Immature natural killer cell (primary cell): ENCODE measurements at regions not wholly inside any gene's neighbourhood (a gene's known extent, or its start where the extent isn't known, plus 50 kb on each side); places are given as distances from the start of the nearest gene placed in this dataset.

Source experiments
- DNase-seq, 3 donors: peaks; one replicate each; pipeline ENCODE4 v3.0.0; 2022; ENCODE audit warnings: mixed read lengths in 1 of 3
- H3K27ac Mint-ChIP-seq, 6 donors: one replicate each; pipeline ENCODE4 v1.8.0; 2020; ENCODE audit warnings: mixed read lengths in 6 of 6, mild to moderate bottlenecking in 5 of 6, inconsistent platforms in 4 of 6, moderate library complexity in 3 of 6
- H3K27me3 Mint-ChIP-seq, 3 donors: one replicate each; pipeline ENCODE4 v1.8.0; 2020 to 2021; ENCODE audit warnings: low read depth in 3 of 3, mild to moderate bottlenecking in 3 of 3, mixed read lengths in 3 of 3, moderate library complexity in 3 of 3, inconsistent platforms in 1 of 3
- H3K36me3 Mint-ChIP-seq, 3 donors: one replicate each; pipeline ENCODE4 v1.8.0; 2020; ENCODE audit warnings: mixed read lengths in 3 of 3, inconsistent platforms in 2 of 3, mild to moderate bottlenecking in 2 of 3
- H3K4me1 Mint-ChIP-seq, 2 donors: one replicate each; pipeline ENCODE4 v1.8.0; 2020; ENCODE audit warnings: inconsistent platforms in 2 of 2, mild to moderate bottlenecking in 2 of 2, mixed read lengths in 2 of 2, moderate library complexity in 1 of 2
- H3K4me3 Mint-ChIP-seq, 5 donors: one replicate each; pipeline ENCODE4 v1.8.0; 2020; ENCODE audit warnings: mild to moderate bottlenecking in 5 of 5, mixed read lengths in 5 of 5, inconsistent platforms in 3 of 5, moderate library complexity in 3 of 5
- H3K9me3 Mint-ChIP-seq, 6 donors: one replicate each; pipeline ENCODE4 v1.8.0; 2020; ENCODE audit warnings: mild to moderate bottlenecking in 6 of 6, mixed read lengths in 6 of 6, inconsistent platforms in 4 of 6, moderate library complexity in 3 of 6

GRCh38 chrX:42533761-42534160 is 244.2 kb downstream of the PPP1R2C start:
- Mint-ChIP-seq H3K4me1 (peaks cover 20 to 32% of the 10 kb centered on the region in 2 donors), H3K4me3 (no peak overlapping the region)

DNA sequence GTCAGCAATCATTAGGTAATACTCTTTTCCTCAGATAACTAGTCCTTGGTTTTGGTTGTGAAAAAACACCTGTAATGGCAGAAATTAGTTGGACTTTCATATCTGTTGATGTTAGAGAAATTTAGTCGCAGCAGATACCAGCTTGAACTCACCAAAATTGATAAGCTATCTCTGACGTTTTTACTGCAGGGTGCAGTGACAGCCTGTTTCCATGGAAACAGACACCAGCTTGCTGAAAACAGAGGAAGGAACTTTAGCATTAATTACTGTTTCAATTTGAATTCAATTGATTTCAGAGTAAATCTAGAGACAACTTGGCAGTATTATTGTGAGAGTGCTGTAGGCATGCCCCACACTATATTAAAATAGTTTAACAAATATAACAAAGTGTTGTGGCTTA is 246.5 kb downstream of the PPP1R2C start:
- H3K36me3 Mint-ChIP-seq = no peaks in the 10 kb centered on the region
- peaks cover 0 to 5% (median 0%) of the 10 kb centered on the region in 6 donors for H3K9me3 Mint-ChIP-seq
- H3K27me3 Mint-ChIP-seq = peaks cover 0 to 6% (median 2%) of the 10 kb centered on the region in 3 donors
- no peak overlapping the region for H3K4me3 Mint-ChIP-seq
- peak in 2 of 3 donors; percentile 2 to 19 for DNase-seq
- H3K4me1 Mint-ChIP-seq = peaks cover 17 to 19% of the 10 kb centered on the region in 2 donors
- peak overlapping the region in 1 of 6 donors; percentile 3 for H3K27ac Mint-ChIP-seq

More at GRCh38 chrX:42533761-42534160, 244.2 kb downstream of the PPP1R2C start:
- Mint-ChIP-seq H3K9me3 (peaks cover 0 to 3% (median 0%) of the 10 kb centered on the region in 6 donors), H3K27me3 (peaks cover 0 to 4% (median 2%) of the 10 kb centered on the region in 3 donors), H3K27ac (no peak overlapping the region), H3K36me3 (no peaks in the 10 kb centered on the region)
- no peak for DNase-seq

DNA sequence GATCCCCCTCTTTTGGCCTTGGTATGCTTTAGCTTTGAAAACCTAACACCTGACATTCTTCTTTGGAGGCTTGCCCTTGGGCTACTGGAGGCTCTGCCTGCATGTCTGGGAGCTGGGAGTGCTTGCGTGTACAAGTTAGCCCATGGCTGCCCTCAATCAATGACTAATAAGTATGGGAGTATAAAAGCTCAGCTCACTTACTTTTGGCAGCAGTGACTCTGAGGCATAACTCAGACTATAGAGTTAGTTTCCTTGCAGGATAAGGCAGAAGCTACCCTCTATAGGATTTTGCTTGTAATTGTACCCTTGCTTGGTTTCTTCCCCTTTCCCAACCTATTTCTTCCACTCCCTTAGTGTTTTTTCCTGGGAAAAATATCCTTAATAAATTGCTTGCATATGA is 247.9 kb downstream of the PPP1R2C start:
- H3K27ac Mint-ChIP-seq = peak overlapping the region in 1 of 6 donors; percentile 23
- no peak for DNase-seq
- H3K9me3 Mint-ChIP-seq = peaks cover 0 to 5% (median 0%) of the 10 kb centered on the region in 6 donors
- H3K4me1 Mint-ChIP-seq = peaks cover 11% of the 10 kb centered on the region in 2 donors
- H3K4me3 Mint-ChIP-seq = no peak overlapping the region
- peaks cover 0 to 6% (median 2%) of the 10 kb centered on the region in 3 donors for H3K27me3 Mint-ChIP-seq
- no peaks in the 10 kb centered on the region for H3K36me3 Mint-ChIP-seq

- Mint-ChIP-seq H3K27me3 (peaks cover 2 to 6% (median 2%) of the 10 kb centered on the region in 3 donors), H3K4me1 (no peaks in the 10 kb centered on the region), H3K4me3 (no peak overlapping the region), H3K27ac (no peak overlapping the region), H3K36me3 (no peaks in the 10 kb centered on the region), H3K9me3 (peaks cover 0 to 5% (median 0%) of the 10 kb centered on the region in 6 donors)
- DNase-seq = no peak
These were observed 253.6 kb downstream of the PPP1R2C start for GRCh38 chrX:42524379-42524778.

DNA sequence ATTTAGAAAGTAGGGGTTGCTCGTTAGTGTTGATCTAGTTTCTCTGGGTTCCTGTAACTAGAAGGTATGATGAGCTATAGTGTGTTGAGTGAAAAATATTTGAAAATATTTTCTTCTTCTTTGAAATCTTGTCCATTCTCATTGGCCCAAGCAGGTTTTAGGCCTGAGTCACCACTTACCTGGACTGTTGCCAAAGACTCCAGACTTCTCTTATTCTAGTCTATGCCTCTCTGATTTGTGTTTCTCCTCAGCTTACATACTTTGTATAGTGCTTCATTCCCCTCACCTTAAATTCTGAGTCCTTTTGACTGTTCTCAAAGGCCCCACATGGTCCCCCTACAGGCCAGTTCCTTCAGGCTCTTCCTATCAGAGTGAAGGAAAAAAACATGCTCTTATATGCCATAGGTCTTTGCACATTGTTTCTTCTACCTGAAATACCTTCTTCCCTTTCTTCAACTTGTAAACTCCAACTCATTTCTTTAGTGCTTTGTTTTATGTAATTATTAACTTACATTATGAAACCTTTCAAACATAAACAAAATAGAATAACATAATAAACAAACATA is 258.2 kb downstream of the PPP1R2C start:
- Mint-ChIP-seq H3K36me3 (no peaks in the 10 kb centered on the region), H3K9me3 (no peaks in the 10 kb centered on the region), H3K4me1 (no peaks in the 10 kb centered on the region), H3K4me3 (no peak overlapping the region), H3K27ac (no peak overlapping the region), H3K27me3 (peaks cover 0 to 3% (median 2%) of the 10 kb centered on the region in 3 donors)
- no peak for DNase-seq

DNA sequence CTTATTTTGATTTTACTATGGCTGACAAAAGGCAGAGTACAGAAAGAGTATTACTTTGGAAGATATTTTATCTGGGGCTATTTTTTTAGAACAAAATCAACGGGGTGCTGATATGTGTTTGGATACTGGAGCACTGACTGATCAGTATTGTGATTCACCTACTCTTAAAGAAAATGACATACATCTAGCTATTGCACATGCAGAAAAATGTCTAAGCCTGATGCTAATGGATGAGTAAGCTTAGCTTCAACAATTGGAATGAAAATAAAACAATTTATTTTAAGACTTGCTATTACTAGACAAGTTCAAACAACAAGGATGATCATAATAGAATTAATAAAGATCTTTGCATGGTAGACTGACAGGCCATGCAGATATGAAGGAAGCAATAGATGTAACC is 262.0 kb downstream of the PPP1R2C start:
- Mint-ChIP-seq H3K4me3 (no peak overlapping the region), H3K4me1 (no peaks in the 10 kb centered on the region), H3K36me3 (no peaks in the 10 kb centered on the region), H3K9me3 (no peaks in the 10 kb centered on the region), H3K27ac (no peak overlapping the region), H3K27me3 (peaks cover 0 to 6% (median 3%) of the 10 kb centered on the region in 3 donors)
- no peak for DNase-seq

- H3K4me1 Mint-ChIP-seq = no peaks in the 10 kb centered on the region
- H3K27ac Mint-ChIP-seq = no peak overlapping the region
- H3K9me3 Mint-ChIP-seq = peaks cover 0 to 10% (median 6%) of the 10 kb centered on the region in 6 donors
- peaks cover 0 to 5% (median 2%) of the 10 kb centered on the region in 3 donors for H3K27me3 Mint-ChIP-seq
- peaks cover 0 to 5% (median 4%) of the 10 kb centered on the region in 3 donors for H3K36me3 Mint-ChIP-seq
- no peak overlapping the region for H3K4me3 Mint-ChIP-seq
- DNase-seq = no peak
These were observed 272.9 kb downstream of the PPP1R2C start for GRCh38 chrX:42505016-42505415.

- no peak overlapping the region for H3K27ac Mint-ChIP-seq
- no peaks in the 10 kb centered on the region for H3K36me3 Mint-ChIP-seq
- H3K27me3 Mint-ChIP-seq = peaks cover 0 to 2% (median 0%) of the 10 kb centered on the region in 3 donors
- DNase-seq = no peak
- peaks cover 6 to 13% of the 10 kb centered on the region in 2 donors for H3K4me1 Mint-ChIP-seq
- H3K4me3 Mint-ChIP-seq = no peak overlapping the region
- H3K9me3 Mint-ChIP-seq = no peaks in the 10 kb centered on the region
These were observed 278.3 kb downstream of the PPP1R2C start for GRCh38 chrX:42499620-42500019.

GRCh38 chrX:42497356-42497755 is 280.6 kb downstream of the PPP1R2C start:
- Mint-ChIP-seq H3K4me1 (peaks cover 9 to 16% of the 10 kb centered on the region in 2 donors), H3K27me3 (peaks cover 0 to 2% (median 0%) of the 10 kb centered on the region in 3 donors), H3K4me3 (no peak overlapping the region), H3K27ac (no peak overlapping the region), H3K36me3 (no peaks in the 10 kb centered on the region), H3K9me3 (no peaks in the 10 kb centered on the region)
- no peak for DNase-seq

- Mint-ChIP-seq H3K9me3 (no peaks in the 10 kb centered on the region), H3K27ac (no peak overlapping the region), H3K4me1 (peaks cover 9 to 16% of the 10 kb centered on the region in 2 donors)
These were observed 281.7 kb downstream of the PPP1R2C start for GRCh38 chrX:42496239-42496638.

GRCh38 chrX:42495139-42495538 is 282.8 kb downstream of the PPP1R2C start:
- peaks cover 0 to 2% (median 2%) of the 10 kb centered on the region in 3 donors for H3K27me3 Mint-ChIP-seq
- H3K4me1 Mint-ChIP-seq = peaks cover 9 to 16% of the 10 kb centered on the region in 2 donors
- H3K4me3 Mint-ChIP-seq = no peak overlapping the region
- H3K9me3 Mint-ChIP-seq = no peaks in the 10 kb centered on the region
- no peak overlapping the region for H3K27ac Mint-ChIP-seq
- H3K36me3 Mint-ChIP-seq = no peaks in the 10 kb centered on the region
- DNase-seq = peak; percentile 10 to 25 (median 10)

More at GRCh38 chrX:42496239-42496638, 281.7 kb downstream of the PPP1R2C start:
- Mint-ChIP-seq H3K27me3 (peaks cover 0 to 2% (median 2%) of the 10 kb centered on the region in 3 donors), H3K36me3 (no peaks in the 10 kb centered on the region), H3K4me3 (no peak overlapping the region)
- DNase-seq = no peak

GRCh38 chrX:42491137-42491907 is 286.6 kb downstream of the PPP1R2C start:
- Mint-ChIP-seq H3K9me3 (no peaks in the 10 kb centered on the region), H3K27ac (no peak overlapping the region), H3K4me1 (peaks cover 9 to 16% of the 10 kb centered on the region in 2 donors), H3K27me3 (peaks cover 0 to 5% (median 2%) of the 10 kb centered on the region in 3 donors), H3K36me3 (no peaks in the 10 kb centered on the region), H3K4me3 (no peak overlapping the region)
- no peak for DNase-seq

- H3K27ac Mint-ChIP-seq = no peak overlapping the region
- DNase-seq = no peak
- no peaks in the 10 kb centered on the region for H3K9me3 Mint-ChIP-seq
- peaks cover 0 to 8% (median 2%) of the 10 kb centered on the region in 3 donors for H3K27me3 Mint-ChIP-seq
- peaks cover 6 to 8% of the 10 kb centered on the region in 2 donors for H3K4me1 Mint-ChIP-seq
- no peaks in the 10 kb centered on the region for H3K36me3 Mint-ChIP-seq
- no peak overlapping the region for H3K4me3 Mint-ChIP-seq
These were observed 287.9 kb downstream of the PPP1R2C start for GRCh38 chrX:42490111-42490510.

DNA sequence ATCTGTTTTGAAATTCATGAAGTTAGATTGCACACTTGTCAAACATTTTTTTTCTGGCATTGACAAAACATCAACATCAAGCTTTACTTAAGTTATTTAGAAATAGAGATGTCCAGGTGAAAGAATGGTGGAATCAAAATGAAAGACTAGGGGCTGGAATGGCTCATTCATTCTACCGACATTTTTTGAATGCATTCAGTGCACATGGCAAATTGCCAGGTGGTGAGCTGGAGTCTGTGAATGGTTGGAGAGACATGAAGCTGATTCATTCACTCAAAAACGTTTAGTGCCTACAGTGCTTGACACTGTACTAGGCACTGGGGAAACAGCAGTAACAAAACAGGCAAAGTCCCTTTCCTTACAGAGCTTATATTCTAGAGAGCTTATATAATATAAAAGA is 292.4 kb downstream of the PPP1R2C start:
- Mint-ChIP-seq H3K36me3 (no peaks in the 10 kb centered on the region), H3K4me1 (no peaks in the 10 kb centered on the region), H3K27me3 (peaks cover 2 to 12% (median 8%) of the 10 kb centered on the region in 3 donors), H3K4me3 (no peak overlapping the region), H3K9me3 (no peaks in the 10 kb centered on the region), H3K27ac (no peak overlapping the region)
- DNase-seq = no peak
